ENCODE measurements at regions not wholly inside any gene's neighbourhood (a gene's known extent, or its start where the extent isn't known, plus 50 kb on each side); places are given as distances from the start of the nearest gene placed in this dataset.

- Histone ChIP-seq H3K9me3 (replicated peaks; ENCODE audit: insufficient read depth, low read length) (no peaks in the 10 kb centered on the region), H3K27me3 (replicated peaks; ENCODE audit: insufficient read depth, low read length) (no peaks in the 10 kb centered on the region), H3K4me2 (ENCODE audit: low read depth, low read length) (no peak overlapping the region), H3K27ac (ENCODE audit: low read length) (no peak overlapping the region), H3K36me3 (replicated peaks; ENCODE audit: insufficient read depth, low read length) (no peaks in the 10 kb centered on the region), H3K9me2 (replicated peaks; ENCODE audit: insufficient read depth, low read length) (no peaks in the 10 kb centered on the region), H4K20me1 (ENCODE audit: insufficient read depth, low read length) (no peaks in the 10 kb centered on the region), H3K4me3 (ENCODE audit: low read length) (no peak overlapping the region), H2AFZ (ENCODE audit: low read length) (no peak overlapping the region), H3F3A (ENCODE audit: insufficient read depth, low read length) (no peaks in the 10 kb centered on the region), H3K9ac (ENCODE audit: low read length) (no peak overlapping the region), H3K79me2 (ENCODE audit: low read length) (no peaks in the 10 kb centered on the region), H3K4me1 (ENCODE audit: low read length) (no peaks in the 10 kb centered on the region)
- DNase-seq, result no peak
- TF ChIP-seq, protein P1, sequence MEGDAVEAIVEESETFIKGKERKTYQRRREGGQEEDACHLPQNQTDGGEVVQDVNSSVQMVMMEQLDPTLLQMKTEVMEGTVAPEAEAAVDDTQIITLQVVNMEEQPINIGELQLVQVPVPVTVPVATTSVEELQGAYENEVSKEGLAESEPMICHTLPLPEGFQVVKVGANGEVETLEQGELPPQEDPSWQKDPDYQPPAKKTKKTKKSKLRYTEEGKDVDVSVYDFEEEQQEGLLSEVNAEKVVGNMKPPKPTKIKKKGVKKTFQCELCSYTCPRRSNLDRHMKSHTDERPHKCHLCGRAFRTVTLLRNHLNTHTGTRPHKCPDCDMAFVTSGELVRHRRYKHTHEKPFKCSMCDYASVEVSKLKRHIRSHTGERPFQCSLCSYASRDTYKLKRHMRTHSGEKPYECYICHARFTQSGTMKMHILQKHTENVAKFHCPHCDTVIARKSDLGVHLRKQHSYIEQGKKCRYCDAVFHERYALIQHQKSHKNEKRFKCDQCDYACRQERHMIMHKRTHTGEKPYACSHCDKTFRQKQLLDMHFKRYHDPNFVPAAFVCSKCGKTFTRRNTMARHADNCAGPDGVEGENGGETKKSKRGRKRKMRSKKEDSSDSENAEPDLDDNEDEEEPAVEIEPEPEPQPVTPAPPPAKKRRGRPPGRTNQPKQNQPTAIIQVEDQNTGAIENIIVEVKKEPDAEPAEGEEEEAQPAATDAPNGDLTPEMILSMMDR (IDR thresholded peaks at IDR 0.05; ENCODE audit: low read length), result no peak
- no peak for TF ChIP-seq EZH2phosphoT487 (IDR thresholded peaks at IDR 0.05; ENCODE audit: low read length)
Observed at GRCh38 chr6:166009385-166010031, 158.1 kb downstream of the TBXT start.

GRCh38 chr6:166008441-166009369 lies 158.9 kb downstream of the TBXT start:
- H3K9ac ChIP-seq (ENCODE audit: low read length), result no peak overlapping the region
- H3K9me2 ChIP-seq (replicated peaks; ENCODE audit: insufficient read depth, low read length), result no peaks in the 10 kb centered on the region
- no peak overlapping the region for H2AFZ ChIP-seq (ENCODE audit: low read length)
- no peaks in the 10 kb centered on the region for H3F3A ChIP-seq (ENCODE audit: insufficient read depth, low read length)
- H3K36me3 ChIP-seq (replicated peaks; ENCODE audit: insufficient read depth, low read length), result no peaks in the 10 kb centered on the region
- H4K20me1 ChIP-seq (ENCODE audit: insufficient read depth, low read length), result no peaks in the 10 kb centered on the region
- no peaks in the 10 kb centered on the region for H3K4me1 ChIP-seq (ENCODE audit: low read length)
- H3K4me2 ChIP-seq (ENCODE audit: low read depth, low read length), result no peak overlapping the region
- DNase-seq, result no peak
- H3K9me3 ChIP-seq (replicated peaks; ENCODE audit: insufficient read depth, low read length), result no peaks in the 10 kb centered on the region
- H3K4me3 ChIP-seq (ENCODE audit: low read length), result no peak overlapping the region
- TF ChIP-seq EZH2 (optimal IDR thresholded peaks at IDR 0.05; ENCODE audit: low read depth, low read length), result no peak
- TF ChIP-seq, protein P1 (IDR thresholded peaks at IDR 0.05; ENCODE audit: low read length), result no peak
- TF ChIP-seq EZH2phosphoT487 (IDR thresholded peaks at IDR 0.05; ENCODE audit: low read length), result no peak
- no peaks in the 10 kb centered on the region for H3K79me2 ChIP-seq (ENCODE audit: low read length)
- H3K27me3 ChIP-seq (replicated peaks; ENCODE audit: insufficient read depth, low read length), result no peaks in the 10 kb centered on the region
- no peak overlapping the region for H3K27ac ChIP-seq (ENCODE audit: low read length)

DNA sequence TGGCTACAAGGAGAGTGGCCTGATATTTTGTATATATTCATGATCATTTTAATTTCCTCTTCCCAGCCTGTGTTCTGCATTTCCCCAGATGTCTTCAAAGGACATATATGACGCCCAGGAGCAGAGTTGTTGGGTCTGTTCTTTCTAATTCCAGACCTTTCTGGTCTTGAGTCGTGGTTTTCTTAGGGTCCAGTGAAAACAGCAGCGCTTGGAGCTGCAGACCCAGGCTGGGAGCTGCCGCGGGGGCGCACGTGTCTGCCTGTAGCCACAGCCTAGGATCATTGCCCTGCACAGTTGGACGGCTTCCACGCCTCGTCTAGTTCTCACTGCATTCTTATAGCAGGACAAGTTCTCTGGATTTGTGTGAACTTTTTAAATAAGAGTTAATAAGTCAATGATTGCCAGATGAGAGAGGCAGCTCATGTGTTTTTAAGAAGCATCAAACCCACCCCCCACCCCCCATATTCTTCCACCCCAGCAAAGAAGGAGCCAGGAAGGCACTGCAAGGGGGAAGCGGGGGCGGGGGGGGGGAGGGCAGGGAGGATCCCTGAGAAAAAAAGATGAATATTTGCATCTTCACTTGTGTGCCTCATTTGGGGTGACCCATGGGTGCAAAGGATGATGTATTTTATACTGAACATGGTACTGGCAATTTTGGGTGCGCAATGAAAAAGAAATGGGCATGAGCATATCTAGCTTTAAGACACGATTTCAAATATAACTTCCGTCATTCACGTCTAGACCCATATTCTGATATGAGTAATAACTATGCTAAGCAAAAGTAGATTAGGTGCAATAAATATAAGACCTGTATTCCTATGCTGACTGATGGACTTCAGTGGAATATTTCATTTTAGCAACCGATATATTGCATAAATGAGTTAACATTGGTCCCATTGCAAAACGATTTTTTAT lies 160.0 kb downstream of the TBXT start:
- Histone ChIP-seq H3K4me3 (ENCODE audit: low read length) (no peak overlapping the region), H4K20me1 (ENCODE audit: insufficient read depth, low read length) (no peaks in the 10 kb centered on the region), H3K9me3 (replicated peaks; ENCODE audit: insufficient read depth, low read length) (no peaks in the 10 kb centered on the region), H3K9me2 (replicated peaks; ENCODE audit: insufficient read depth, low read length) (no peaks in the 10 kb centered on the region), H3K27ac (ENCODE audit: low read length) (no peak overlapping the region), H3K27me3 (replicated peaks; ENCODE audit: insufficient read depth, low read length) (no peaks in the 10 kb centered on the region), H3K9ac (ENCODE audit: low read length) (no peak overlapping the region), H3K4me2 (ENCODE audit: low read depth, low read length) (no peak overlapping the region), H3K4me1 (ENCODE audit: low read length) (no peaks in the 10 kb centered on the region), H3F3A (ENCODE audit: insufficient read depth, low read length) (no peaks in the 10 kb centered on the region), H2AFZ (ENCODE audit: low read length) (no peak overlapping the region), H3K79me2 (ENCODE audit: low read length) (no peaks in the 10 kb centered on the region), H3K36me3 (replicated peaks; ENCODE audit: insufficient read depth, low read length) (no peaks in the 10 kb centered on the region)
- TF ChIP-seq, protein P1 (IDR thresholded peaks at IDR 0.05; ENCODE audit: low read length), result no peak
- TF ChIP-seq EZH2 (optimal IDR thresholded peaks at IDR 0.05; ENCODE audit: low read depth, low read length), result no peak
- TF ChIP-seq EZH2phosphoT487 (IDR thresholded peaks at IDR 0.05; ENCODE audit: low read length), result no peak
- DNase-seq, result no peak

Data from MM.1S (cell line).